ENCODE measurements at regions not wholly inside any gene's neighbourhood (a gene's known extent, or its start where the extent isn't known, plus 50 kb on each side); places are given as distances from the start of the nearest gene placed in this dataset.

DNA sequence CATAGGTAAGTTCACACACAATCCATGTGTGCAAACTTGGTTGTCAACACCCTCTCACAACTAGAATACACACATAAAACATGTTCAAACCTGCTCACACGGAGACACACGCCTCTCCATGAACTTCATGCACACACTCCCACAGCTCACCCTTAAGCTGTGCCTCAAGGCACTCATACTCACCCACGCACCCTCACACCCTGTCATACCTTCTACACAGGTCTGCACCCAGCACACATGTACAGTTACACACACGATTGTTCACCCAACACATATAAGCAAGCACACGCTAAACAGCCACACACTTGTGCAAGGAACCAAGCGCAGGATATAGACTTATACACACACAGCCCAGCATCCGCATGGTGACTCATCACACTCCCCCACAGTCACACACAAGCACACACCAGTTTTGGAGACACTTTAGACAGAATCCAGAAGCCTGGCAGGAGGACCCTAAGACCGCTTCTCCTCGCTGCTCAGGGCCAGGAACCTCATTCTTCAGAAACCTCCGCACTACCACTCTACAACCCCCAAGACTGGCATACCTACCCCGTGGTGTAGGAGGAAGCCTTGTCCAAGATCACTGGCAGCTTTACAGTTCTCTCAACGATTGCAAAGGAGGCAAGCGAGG, 58.7 kb upstream of the ZC3H12A start:
- no peak overlapping the region for H3K4me3 ChIP-seq (IDR thresholded peaks at IDR 0.05; ENCODE audit: insufficient read depth, low read depth, low read length)
- TF ChIP-seq, protein P1, sequence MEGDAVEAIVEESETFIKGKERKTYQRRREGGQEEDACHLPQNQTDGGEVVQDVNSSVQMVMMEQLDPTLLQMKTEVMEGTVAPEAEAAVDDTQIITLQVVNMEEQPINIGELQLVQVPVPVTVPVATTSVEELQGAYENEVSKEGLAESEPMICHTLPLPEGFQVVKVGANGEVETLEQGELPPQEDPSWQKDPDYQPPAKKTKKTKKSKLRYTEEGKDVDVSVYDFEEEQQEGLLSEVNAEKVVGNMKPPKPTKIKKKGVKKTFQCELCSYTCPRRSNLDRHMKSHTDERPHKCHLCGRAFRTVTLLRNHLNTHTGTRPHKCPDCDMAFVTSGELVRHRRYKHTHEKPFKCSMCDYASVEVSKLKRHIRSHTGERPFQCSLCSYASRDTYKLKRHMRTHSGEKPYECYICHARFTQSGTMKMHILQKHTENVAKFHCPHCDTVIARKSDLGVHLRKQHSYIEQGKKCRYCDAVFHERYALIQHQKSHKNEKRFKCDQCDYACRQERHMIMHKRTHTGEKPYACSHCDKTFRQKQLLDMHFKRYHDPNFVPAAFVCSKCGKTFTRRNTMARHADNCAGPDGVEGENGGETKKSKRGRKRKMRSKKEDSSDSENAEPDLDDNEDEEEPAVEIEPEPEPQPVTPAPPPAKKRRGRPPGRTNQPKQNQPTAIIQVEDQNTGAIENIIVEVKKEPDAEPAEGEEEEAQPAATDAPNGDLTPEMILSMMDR (conservative IDR thresholded peaks at IDR 0.05; ENCODE audit: low read depth, low read length): no peak
- no peaks in the 10 kb centered on the region for H4K20me1 ChIP-seq (ENCODE audit: insufficient read depth)
- H3K79me2 ChIP-seq (ENCODE audit: insufficient read depth, low read depth): no peaks in the 10 kb centered on the region
- peaks cover 6% of the 10 kb centered on the region; the same call in 1 of the 2 replicates for H3K27me3 ChIP-seq (ENCODE audit: insufficient read depth, low read depth)
- no peaks in the 10 kb centered on the region for H3K4me1 ChIP-seq (ENCODE audit: low read depth, poor library complexity, severe bottlenecking)
- H2AFZ ChIP-seq (ENCODE audit: low read depth): no peak overlapping the region
- no peaks in the 10 kb centered on the region for H3K36me3 ChIP-seq (ENCODE audit: insufficient read depth)
- H3K9ac ChIP-seq: no peak overlapping the region
- H3K4me2 ChIP-seq: no peak overlapping the region
- H3K27ac ChIP-seq: no peak overlapping the region

DNA sequence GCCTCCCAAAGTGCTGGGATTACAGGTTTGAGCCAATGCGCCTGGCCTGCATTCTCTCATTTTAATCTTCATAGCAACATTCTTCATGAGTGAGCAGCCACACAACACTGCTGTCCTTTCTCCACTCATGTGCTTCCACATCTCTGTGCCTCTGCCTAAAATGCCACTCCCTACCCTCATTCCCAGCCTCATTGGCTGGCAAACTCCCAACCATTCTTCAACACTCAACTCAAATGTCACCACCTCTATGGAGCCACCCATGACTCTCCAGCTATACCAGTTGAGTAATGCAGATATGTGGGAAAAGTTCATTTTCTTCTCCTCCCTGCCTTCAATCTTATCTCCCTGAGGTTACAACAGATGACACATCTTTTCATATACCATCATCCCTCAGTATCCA, 53.9 kb upstream of the ZC3H12A start:
- no peak overlapping the region for H3K4me3 ChIP-seq (IDR thresholded peaks at IDR 0.05; ENCODE audit: insufficient read depth, low read depth, low read length)
- peaks cover 16% of the 10 kb centered on the region; the same call in 1 of the 2 replicates for H3K27me3 ChIP-seq (ENCODE audit: insufficient read depth, low read depth)
- no peaks in the 10 kb centered on the region for H3K79me2 ChIP-seq (ENCODE audit: insufficient read depth, low read depth)
- H3K9ac ChIP-seq: no peak overlapping the region
- H4K20me1 ChIP-seq (ENCODE audit: insufficient read depth): no peaks in the 10 kb centered on the region
- TF ChIP-seq, protein P1 (conservative IDR thresholded peaks at IDR 0.05; ENCODE audit: low read depth, low read length): no peak
- no peaks in the 10 kb centered on the region for H3K4me1 ChIP-seq (ENCODE audit: low read depth, poor library complexity, severe bottlenecking)
- H3K4me2 ChIP-seq: no peak overlapping the region
- H3K27ac ChIP-seq: no peak overlapping the region
- H3K36me3 ChIP-seq (ENCODE audit: insufficient read depth): no peaks in the 10 kb centered on the region
- no peak overlapping the region for H2AFZ ChIP-seq (ENCODE audit: low read depth)

DNA sequence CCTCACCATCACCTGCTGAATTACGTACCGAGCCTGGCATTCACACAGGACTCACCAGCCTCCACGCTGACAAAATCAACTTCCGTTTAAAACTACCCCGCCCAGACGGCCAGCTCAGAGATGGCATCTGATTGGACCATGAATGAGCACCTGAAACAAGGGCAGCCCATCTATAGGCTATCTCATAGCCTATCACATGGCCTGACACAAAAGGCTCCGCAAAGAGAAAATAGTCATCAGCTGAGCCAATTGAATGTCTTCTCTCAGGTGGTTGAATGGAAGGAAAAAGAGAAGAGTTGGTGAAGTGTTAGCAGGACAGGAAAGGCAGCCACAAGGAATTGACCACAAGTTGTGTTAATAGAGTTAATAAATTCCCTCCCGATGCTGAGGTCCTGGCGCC, 50.6 kb upstream of the ZC3H12A start:
- TF ChIP-seq, protein P1 (conservative IDR thresholded peaks at IDR 0.05; ENCODE audit: low read depth, low read length): no peak
- H3K36me3 ChIP-seq (ENCODE audit: insufficient read depth): no peaks in the 10 kb centered on the region
- H3K9ac ChIP-seq: no peak overlapping the region
- no peak overlapping the region for H3K4me3 ChIP-seq (IDR thresholded peaks at IDR 0.05; ENCODE audit: insufficient read depth, low read depth, low read length)
- no peak overlapping the region for H3K4me2 ChIP-seq
- H3K79me2 ChIP-seq (ENCODE audit: insufficient read depth, low read depth): no peaks in the 10 kb centered on the region
- no peak overlapping the region; the same call in 1 of the 2 replicates for H2AFZ ChIP-seq (ENCODE audit: low read depth)
- H3K27ac ChIP-seq: no peak overlapping the region
- H3K27me3 ChIP-seq (ENCODE audit: insufficient read depth, low read depth): peaks cover 25% of the 10 kb centered on the region; the same call in 1 of the 2 replicates
- H4K20me1 ChIP-seq (ENCODE audit: insufficient read depth): no peaks in the 10 kb centered on the region
- no peaks in the 10 kb centered on the region for H3K4me1 ChIP-seq (ENCODE audit: low read depth, poor library complexity, severe bottlenecking)

DNA sequence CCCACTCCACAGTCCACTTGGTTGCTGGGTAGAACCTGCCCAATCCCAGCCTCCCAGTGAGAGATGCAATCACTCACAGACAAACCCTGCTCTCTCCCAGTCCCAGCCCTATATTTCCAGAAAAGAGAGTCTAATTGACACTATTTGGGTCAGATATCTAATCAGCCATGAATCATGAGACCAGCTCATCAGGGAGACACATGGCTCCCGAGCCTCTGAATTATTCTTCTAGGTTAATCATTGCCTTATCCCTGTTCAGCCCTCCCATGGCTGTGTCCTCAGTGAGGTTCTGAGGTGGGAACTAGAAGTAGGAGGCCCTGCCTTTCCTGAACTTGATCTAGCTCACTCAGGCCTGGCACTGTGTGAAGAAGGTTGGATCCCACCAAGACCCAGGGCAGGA, 49.9 kb upstream of the ZC3H12A start:
- Histone ChIP-seq H4K20me1 (ENCODE audit: insufficient read depth) (no peaks in the 10 kb centered on the region), H3K4me3 (IDR thresholded peaks at IDR 0.05; ENCODE audit: insufficient read depth, low read depth, low read length) (no peak overlapping the region), H3K27me3 (ENCODE audit: insufficient read depth, low read depth) (peaks cover 28% of the 10 kb centered on the region; the same call in 1 of the 2 replicates), H3K27ac (no peak overlapping the region), H3K4me1 (ENCODE audit: low read depth, poor library complexity, severe bottlenecking) (no peaks in the 10 kb centered on the region), H3K36me3 (ENCODE audit: insufficient read depth) (no peaks in the 10 kb centered on the region), H2AFZ (ENCODE audit: low read depth) (no peak overlapping the region), H3K4me2 (no peak overlapping the region), H3K9ac (no peak overlapping the region), H3K79me2 (ENCODE audit: insufficient read depth, low read depth) (no peaks in the 10 kb centered on the region)
- TF ChIP-seq, protein P1 (conservative IDR thresholded peaks at IDR 0.05; ENCODE audit: low read depth, low read length): no peak
